ENCODE measurements at regions not wholly inside any gene's neighbourhood (a gene's known extent, or its start where the extent isn't known, plus 50 kb on each side); places are given as distances from the start of the nearest gene placed in this dataset.

GRCh38 chr19:28655054-28655453 lies 557.9 kb downstream of the UQCRFS1 start:
- Histone ChIP-seq H3K4me3 (no peak overlapping the region), H3K27ac (no peak overlapping the region), H3K36me3 (no peaks in the 10 kb centered on the region), H3K27me3 (no peaks in the 10 kb centered on the region), H3K9me3 (peaks cover 0 to 54% (median 9%) of the 10 kb centered on the region in 11 donors), H3K4me1 (no peaks in the 10 kb centered on the region)
- WGBS, 2 donors, result 93 to 96% methylated on average over 5 of the region's 5 CpGs
- no peak for TF ChIP-seq CTCF (IDR thresholded peaks at IDR 0.05)
- ATAC-seq (no peak), DNase-seq (no peak)
- intact Hi-C loops (cut with DNase I), result no loop called here

DNA sequence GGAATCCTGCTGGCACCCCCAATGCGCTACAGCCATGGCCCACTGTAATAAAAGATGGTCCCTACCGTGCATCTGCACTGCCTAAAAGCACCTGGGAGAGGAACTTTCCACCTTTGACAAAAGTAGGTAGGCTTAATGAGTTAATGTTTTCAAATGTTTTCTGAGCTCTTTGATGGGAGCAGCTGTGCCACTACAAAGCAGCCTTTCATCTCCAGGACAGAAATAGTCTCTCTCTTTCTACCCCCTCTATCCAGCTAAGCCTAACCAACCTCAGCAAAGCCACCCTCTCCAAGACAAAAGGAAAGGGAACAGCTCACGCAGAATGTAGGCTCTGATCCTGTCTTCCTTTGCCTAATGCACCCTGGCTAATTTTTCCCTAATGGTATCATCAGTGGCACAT lies 560.2 kb downstream of the UQCRFS1 start:
- Histone ChIP-seq H3K27me3 (peaks cover 0 to 4% (median 0%) of the 10 kb centered on the region in 7 donors), H3K36me3 (no peaks in the 10 kb centered on the region), H3K9me3 (peaks cover 0 to 32% (median 0%) of the 10 kb centered on the region in 11 donors), H3K27ac (no peak overlapping the region), H3K4me1 (no peaks in the 10 kb centered on the region), H3K4me3 (no peak overlapping the region)
- no peak for TF ChIP-seq CTCF (IDR thresholded peaks at IDR 0.05)
- ATAC-seq, result no peak
- intact Hi-C loops (cut with DNase I), result no loop called here
- no peak for DNase-seq
- 80 to 85% methylated on average over 3 of the region's 3 CpGs for WGBS, 2 donors

DNA sequence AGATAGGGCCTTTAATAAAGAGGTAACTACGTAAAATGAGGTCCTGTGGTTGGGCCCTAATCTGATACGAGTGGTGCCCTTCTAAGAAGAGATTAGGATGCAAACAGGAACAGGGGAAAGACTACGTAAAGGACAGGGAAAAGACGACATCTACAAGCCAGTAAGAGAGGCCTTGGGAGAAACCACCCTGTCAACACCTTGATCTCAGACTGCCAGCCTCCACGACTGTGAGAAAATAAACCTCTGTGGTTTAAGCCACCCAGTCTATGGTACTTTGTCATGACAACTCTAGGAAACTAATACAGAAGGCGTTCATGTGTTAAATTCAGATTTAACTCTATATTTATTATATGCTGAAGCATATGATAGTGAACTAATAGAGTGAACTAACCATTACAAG lies 566.3 kb downstream of the UQCRFS1 start:
- no peak for ATAC-seq
- H3K4me1 ChIP-seq, result no peaks in the 10 kb centered on the region
- no peak overlapping the region for H3K4me3 ChIP-seq
- WGBS, 2 donors, result 59 to 63% methylated on average over 6 of the region's 6 CpGs
- no peak overlapping the region for H3K27ac ChIP-seq
- intact Hi-C loops (cut with DNase I), result no loop called here
- no peaks in the 10 kb centered on the region for H3K36me3 ChIP-seq
- H3K9me3 ChIP-seq, result no peaks in the 10 kb centered on the region
- TF ChIP-seq CTCF (IDR thresholded peaks at IDR 0.05), result no peak
- H3K27me3 ChIP-seq, result peaks cover 0 to 11% (median 0%) of the 10 kb centered on the region in 7 donors
- no peak for DNase-seq

GRCh38 chr19:28644169-28644775 lies 568.7 kb downstream of the UQCRFS1 start:
- intact Hi-C loops (cut with DNase I), result no loop called here
- no peak for DNase-seq
- TF ChIP-seq CTCF (IDR thresholded peaks at IDR 0.05), result no peak

More at GRCh38 chr19:28644169-28644775, 568.7 kb downstream of the UQCRFS1 start:
- ATAC-seq, result no peak
- Histone ChIP-seq H3K4me1 (no peaks in the 10 kb centered on the region), H3K9me3 (no peaks in the 10 kb centered on the region), H3K36me3 (no peaks in the 10 kb centered on the region), H3K27ac (no peak overlapping the region), H3K27me3 (peaks cover 0 to 10% (median 0%) of the 10 kb centered on the region in 7 donors), H3K4me3 (no peak overlapping the region)
- 60 to 69% methylated on average over 4 of the region's 4 CpGs for WGBS, 2 donors

All from heart right ventricle (tissue), 16 donors.